H1 (cell line): ENCODE measurements at regions not wholly inside any gene's neighbourhood (a gene's known extent, or its start where the extent isn't known, plus 50 kb on each side); places are given as distances from the start of the nearest gene placed in this dataset.

Experiments used
- CTCF ChIA-PET: fragments of 300-600 bp; sonication (Branson Sonifier 250); formaldehyde crosslinking; loops from one replicate; lab custom pipeline; 2021; ENCODE audit not compliant: partially characterized antibody; lab: Charles Lee
- POLR2A ChIA-PET: fragments of 300-600 bp; sonication (Branson Sonifier 250); formaldehyde crosslinking; loops from one replicate; lab custom pipeline; 2021; ENCODE audit warnings: inconsistent platforms; ENCODE audit not compliant: partially characterized antibody; lab: Charles Lee
- DNase-seq, 2 experiments: peaks; one replicate each; pipeline versions ENCODE4 v3.0.0 to v3.0.0-alpha.2; 2010 to 2022; ENCODE audit warnings: low spot score in 2 of 2, low read depth in 1 of 2, mixed read lengths in 1 of 2
- FAIRE-seq: peaks from 2 replicates; lab custom pipeline; 2011; peaks lifted over from hg19 to GRCh38; lab: Jason Lieb, UNC
- H2AFZ ChIP-seq: 2 replicates; pipeline ENCODE4 v1.8.1; 2012; ENCODE audit warnings: low read length, inconsistent platforms
- H2AK5ac ChIP-seq: 2 replicates; pipeline ENCODE4 v1.6.1; 2013; ENCODE audit warnings: low read depth, low read length
- H2BK120ac ChIP-seq: replicated peaks from 2 replicates; pipeline ENCODE3; 2013; ENCODE audit warnings: low read depth, low read length, inconsistent platforms
- H2BK12ac ChIP-seq: 2 replicates; pipeline ENCODE4 v1.6.1; 2013; ENCODE audit warnings: low read depth, low read length
- H2BK15ac ChIP-seq: 2 replicates; pipeline ENCODE4 v1.6.1; 2013; ENCODE audit warnings: low read length
- H2BK20ac ChIP-seq: 2 replicates; pipeline ENCODE4 v1.6.1; 2013; ENCODE audit warnings: low read length
- H2BK5ac ChIP-seq: 2 replicates; pipeline ENCODE4 v1.6.1; 2013; ENCODE audit warnings: low read depth, low read length
- H3K14ac ChIP-seq: 2 replicates; pipeline ENCODE4 v1.6.1; 2013; ENCODE audit warnings: inconsistent platforms; ENCODE audit not compliant: insufficient read length
- H3K18ac ChIP-seq: 2 replicates; pipeline ENCODE4 v1.6.1; 2013; ENCODE audit warnings: low read length; ENCODE audit errors: extremely low read depth
- H3K23ac ChIP-seq: 2 replicates; pipeline ENCODE4 v1.6.1; 2013; ENCODE audit warnings: inconsistent platforms; ENCODE audit not compliant: insufficient read length
- H3K23me2 ChIP-seq: 2 replicates; pipeline ENCODE4 v1.6.1; 2013; ENCODE audit warnings: low read depth, low read length
- H3K27ac ChIP-seq: 2 replicates; pipeline ENCODE4 v1.6.1; 2011; ENCODE audit warnings: low read depth, low read length, inconsistent platforms
- H3K27me3 ChIP-seq, 4 experiments: replicated peaks in 1 of 4; 1 replicate in 1 of 4; 2 replicates in 3 of 4; pipeline versions ENCODE4 v1.6.1 to v1.8.1; 2011 to 2013; ENCODE audit warnings: low read length in 3 of 4, mild to moderate bottlenecking in 3 of 4, inconsistent platforms in 2 of 4, mixed read lengths in 2 of 4, moderate library complexity in 1 of 4; ENCODE audit not compliant: control insufficient read depth in 3 of 4, insufficient read depth in 3 of 4; ENCODE audit errors: extremely low read depth in 1 of 4
- H3K36me3 ChIP-seq, 4 experiments: 2 replicates each; pipeline versions ENCODE4 v1.6.1 to v1.8.1; 2011 to 2013; ENCODE audit warnings: mild to moderate bottlenecking in 4 of 4, low read length in 3 of 4, moderate library complexity in 2 of 4, control low read depth in 1 of 4, inconsistent platforms in 1 of 4; ENCODE audit not compliant: insufficient read depth in 4 of 4, control insufficient read depth in 2 of 4
- H3K4ac ChIP-seq: replicated peaks from 2 replicates; pipeline ENCODE3; 2013; ENCODE audit warnings: low read length, low read depth, mixed read lengths, inconsistent platforms; ENCODE audit not compliant: insufficient read length
- H3K4me1 ChIP-seq, 4 experiments: replicated peaks in 1 of 4; 1 replicate in 1 of 4; 2 replicates in 3 of 4; pipeline versions ENCODE4 v1.6.1 to v1.8.1; 2011 to 2013; ENCODE audit warnings: low read length in 3 of 4, inconsistent platforms in 2 of 4, mixed read lengths in 1 of 4; ENCODE audit not compliant: insufficient read depth in 4 of 4, control insufficient read depth in 3 of 4
- H3K4me2 ChIP-seq, 2 experiments: 2 replicates each; pipeline versions ENCODE4 v1.6.1 to v1.8.1; 2011 to 2013; ENCODE audit warnings: low read depth in 2 of 2, low read length in 2 of 2, control low read depth in 1 of 2, inconsistent platforms in 1 of 2, mild to moderate bottlenecking in 1 of 2; ENCODE audit not compliant: insufficient read depth in 1 of 2
- H3K4me3 ChIP-seq, 4 experiments: fragments of 200-600, 300-600 bp in 1 of 4; sonication (generic), shearing (Covaris generic), sonication (Bioruptor Twin) in 1 of 4; 2 replicates each; pipeline versions ENCODE4 v1.5.1 to v1.8.1; 2011 to 2016; ENCODE audit warnings: low read length in 4 of 4, low read depth in 3 of 4, control low read depth in 2 of 4, inconsistent platforms in 2 of 4, mild to moderate bottlenecking in 2 of 4, mixed read lengths in 1 of 4, moderate library complexity in 1 of 4; ENCODE audit not compliant: insufficient read depth in 2 of 4; ENCODE audit errors: extremely low read depth in 1 of 4
- H3K56ac ChIP-seq: replicated peaks from 2 replicates; pipeline ENCODE3; 2013; ENCODE audit warnings: low read depth, mild to moderate bottlenecking, mixed read lengths, low read length, inconsistent platforms; ENCODE audit not compliant: insufficient read length
- H3K79me1 ChIP-seq: 2 replicates; pipeline ENCODE4 v1.6.1; 2013; ENCODE audit warnings: low read depth, low read length, control low read depth
- H3K79me2 ChIP-seq, 2 experiments: 2 replicates each; pipeline versions ENCODE4 v1.6.1 to v1.8.1; 2012 to 2013; ENCODE audit warnings: low read length in 2 of 2, mild to moderate bottlenecking in 2 of 2, inconsistent platforms in 1 of 2; ENCODE audit not compliant: insufficient read depth in 2 of 2, control insufficient read depth in 1 of 2
- H3K9ac ChIP-seq, 4 experiments: replicated peaks in 1 of 4; 1 replicate in 1 of 4; 2 replicates in 3 of 4; pipeline versions ENCODE4 v1.6.1 to v1.8.1; 2011 to 2013; ENCODE audit warnings: low read depth in 3 of 4, low read length in 3 of 4, control low read depth in 2 of 4, mild to moderate bottlenecking in 2 of 4, moderate library complexity in 2 of 4, inconsistent platforms in 1 of 4; ENCODE audit errors: extremely low read depth in 1 of 4
- H3K9me3 ChIP-seq, 2 experiments: 2 replicates each; pipeline versions ENCODE4 v1.6.1 to v1.8.1; 2012 to 2013; ENCODE audit warnings: mild to moderate bottlenecking in 2 of 2, moderate library complexity in 2 of 2, control low read depth in 1 of 2, inconsistent platforms in 1 of 2, low read depth in 1 of 2, low read length in 1 of 2, mixed read lengths in 1 of 2; ENCODE audit not compliant: insufficient read depth in 2 of 2
- H4K20me1 ChIP-seq, 2 experiments: replicated peaks in 1 of 2; 2 replicates each; pipeline versions ENCODE3 to v1.8.1; 2011 to 2013; ENCODE audit warnings: inconsistent platforms in 2 of 2, low read length in 2 of 2, mild to moderate bottlenecking in 1 of 2; ENCODE audit not compliant: insufficient read depth in 2 of 2, control insufficient read depth in 1 of 2
- H4K5ac ChIP-seq: 2 replicates; pipeline ENCODE4 v1.6.1; 2013; ENCODE audit warnings: low read length, low read depth, mixed read lengths, inconsistent platforms; ENCODE audit not compliant: insufficient read length
- H4K8ac ChIP-seq: 2 replicates; pipeline ENCODE4 v1.8.0; 2013; ENCODE audit warnings: mild to moderate bottlenecking, moderate library complexity, low read length, inconsistent platforms; ENCODE audit not compliant: insufficient read depth; ENCODE audit errors: extremely low read depth
- H4K91ac ChIP-seq: replicated peaks from 2 replicates; pipeline ENCODE3; 2013; ENCODE audit warnings: low read length, mixed read lengths, inconsistent platforms; ENCODE audit not compliant: insufficient read length
- BACH1 ChIP-seq: IDR thresholded peaks from 2 replicates; pipeline ENCODE4 v1.6.1; 2012; ENCODE audit warnings: low read length, improper control_type of control experiment
- BRCA1 ChIP-seq: IDR thresholded peaks from 2 replicates; pipeline ENCODE4 v1.6.1; 2012; ENCODE audit warnings: low read depth, low read length, improper control_type of control experiment
- CREB1 ChIP-seq: IDR thresholded peaks from 2 replicates; pipeline ENCODE4 v1.6.1; 2012; ENCODE audit warnings: inconsistent platforms
- CTCF ChIP-seq, 3 experiments: IDR thresholded peaks; 1 replicate in 2 of 3; 2 replicates in 1 of 3; pipeline versions ENCODE4 v1.5.1 to v1.6.1; 2011; ENCODE audit warnings: low read length in 3 of 3, mild to moderate bottlenecking in 3 of 3, inconsistent platforms in 2 of 3, low read depth in 1 of 3, moderate library complexity in 1 of 3; ENCODE audit not compliant: insufficient read depth in 1 of 3; ENCODE audit errors: control extremely low read depth in 1 of 3
- MAFK ChIP-seq: IDR thresholded peaks from 2 replicates; pipeline ENCODE4 v1.6.1; 2012; ENCODE audit warnings: low read depth, mild to moderate bottlenecking, improper control_type of control experiment, low read length
- POLR2A ChIP-seq, 2 experiments: IDR thresholded peaks; 1 replicate in 1 of 2; 2 replicates in 1 of 2; pipeline ENCODE4 v1.6.1; 2011; ENCODE audit warnings: low read depth in 2 of 2, low read length in 2 of 2, mild to moderate bottlenecking in 2 of 2; ENCODE audit errors: control extremely low read depth in 1 of 2
- RNF2 ChIP-seq: fragments of 200-900, 300-1000 bp; sonication (generic); IDR thresholded peaks from 2 replicates; pipeline ENCODE4 v1.7.1; 2016; ENCODE audit warnings: borderline replicate concordance, low read depth, mild to moderate bottlenecking, antibody characterized with exemption, low read length; ENCODE audit not compliant: poor library complexity, severe bottlenecking; ENCODE audit errors: missing control alignments
- SIN3A ChIP-seq, 2 experiments: IDR thresholded peaks in 1 of 2; conservative IDR thresholded peaks in 1 of 2; 2 replicates each; pipeline ENCODE4 v1.6.1; 2011 to 2012; ENCODE audit warnings: low read length in 2 of 2, improper control_type of control experiment in 1 of 2, low read depth in 1 of 2, mild to moderate bottlenecking in 1 of 2
- SIRT6 ChIP-seq: IDR thresholded peaks from one replicate; pipeline ENCODE4 v1.7.1; 2012; ENCODE audit warnings: low read length, inconsistent platforms
- SIX5 ChIP-seq: IDR thresholded peaks from 2 replicates; pipeline ENCODE4 v1.6.1; 2011; ENCODE audit warnings: mild to moderate bottlenecking, low read depth, low read length
- SUZ12 ChIP-seq: fragments of 200-600 bp; sonication (generic); IDR thresholded peaks from 2 replicates; pipeline ENCODE4 v1.6.1; 2012; ENCODE audit warnings: mild to moderate bottlenecking, inconsistent platforms, low read length, moderate library complexity, mixed read lengths
- TCF12 ChIP-seq: IDR thresholded peaks from 2 replicates; pipeline ENCODE4 v1.6.1; 2011; ENCODE audit warnings: low read depth, mild to moderate bottlenecking, low read length
- WGBS, 2 experiments: shearing (Covaris generic) in 1 of 2; methylation state at CpG; one replicate each; pipeline versions ENCODE4 v1.1.6 to v1.1.7; 2013 to 2015; ENCODE audit warnings: low lambda C conversion rate in 2 of 2, mixed read lengths in 2 of 2, inconsistent platforms in 1 of 2, low coverage in 1 of 2, missing lambda C conversion rate in 1 of 2; ENCODE audit not compliant: insufficient replicate concordance in 2 of 2, insufficient coverage in 1 of 2, insufficient read length in 1 of 2; ENCODE audit errors: extremely low coverage in 1 of 2, missing lambda C conversion rate in 1 of 2; 5-methylcytosine and 5-hydroxymethylcytosine counted together

GRCh38 chr5:163569284-163569683 lies 63.9 kb downstream of the MAT2B start:
- Histone ChIP-seq H2BK12ac (no peak overlapping the region), H3K27ac (no peak overlapping the region), H2BK5ac (no peak overlapping the region), H3K23me2 (peaks cover 5% of the 10 kb centered on the region), H3K9me3 (no peaks in the 10 kb centered on the region), H3K36me3 (no peaks in the 10 kb centered on the region), H3K79me1 (no peaks in the 10 kb centered on the region), H2AFZ (no peak overlapping the region), H3K23ac (no peak overlapping the region), H3K18ac (no peak overlapping the region), H2BK15ac (no peak overlapping the region), H2BK120ac (no peak overlapping the region), H3K56ac (no peak overlapping the region), H4K20me1 (no peaks in the 10 kb centered on the region), H3K4me2 (no peak overlapping the region), H2BK20ac (no peak overlapping the region), H3K4me1 (peaks cover 4 to 19% (median 11%) of the 10 kb centered on the region in 4 experiments; a peak in 6 of 7 replicates), H3K14ac (no peak overlapping the region), H3K4me3 (no peak overlapping the region), H3K79me2 (no peaks in the 10 kb centered on the region), H3K9ac (no peak overlapping the region), H4K8ac (no peak overlapping the region), H4K91ac (no peak overlapping the region), H4K5ac (no peak overlapping the region), H2AK5ac (no peak overlapping the region), H3K4ac (no peak overlapping the region), H3K27me3 (peaks cover 0 to 20% (median 14%) of the 10 kb centered on the region in 4 experiments; a peak in 4 of 7 replicates)
- CTCF ChIA-PET = interaction anchor here (0.8 to 2.4 kb wide), 8 partner anchors 10 to 935 kb away, joined by 3 to 7 read pairs (median 4); no protein-coding TSS in a partner anchor
- DNase-seq (no peak), FAIRE-seq (no peak)
- 88% methylated on average over 1 of the region's 1 CpG; no CpG with 5 or more reads in 1 of the 2 experiments for WGBS, 2 experiments
- POLR2A ChIA-PET = no interaction called here
- TF ChIP-seq SIRT6 (no peak), CREB1 (no peak), SIX5 (no peak), SUZ12 (no peak), CTCF (IDR thresholded peaks at IDR 0.05; ENCODE audit: control extremely low read depth in 1 of 3, insufficient read depth in 1 of 3, low read depth in 1 of 3, low read length in 3 of 3) (peak in 1 of 3 experiments; percentile 48; a peak in 2 of 4 replicates), MAFK (no peak), POLR2A (IDR thresholded peaks at IDR 0.05; ENCODE audit: control extremely low read depth in 1 of 2, low read depth in 2 of 2, low read length in 2 of 2) (no peak), BRCA1 (no peak), SIN3A (conservative IDR thresholded peaks at IDR 0.05 in 1 of 2, IDR thresholded peaks at IDR 0.05 in 1 of 2; ENCODE audit: low read depth in 1 of 2, low read length in 2 of 2) (no peak), RNF2 (no peak), TCF12 (no peak), BACH1 (no peak)
